ENCODE measurements at regions not wholly inside any gene's neighbourhood (a gene's known extent, or its start where the extent isn't known, plus 50 kb on each side); places are given as distances from the start of the nearest gene placed in this dataset.

DNA sequence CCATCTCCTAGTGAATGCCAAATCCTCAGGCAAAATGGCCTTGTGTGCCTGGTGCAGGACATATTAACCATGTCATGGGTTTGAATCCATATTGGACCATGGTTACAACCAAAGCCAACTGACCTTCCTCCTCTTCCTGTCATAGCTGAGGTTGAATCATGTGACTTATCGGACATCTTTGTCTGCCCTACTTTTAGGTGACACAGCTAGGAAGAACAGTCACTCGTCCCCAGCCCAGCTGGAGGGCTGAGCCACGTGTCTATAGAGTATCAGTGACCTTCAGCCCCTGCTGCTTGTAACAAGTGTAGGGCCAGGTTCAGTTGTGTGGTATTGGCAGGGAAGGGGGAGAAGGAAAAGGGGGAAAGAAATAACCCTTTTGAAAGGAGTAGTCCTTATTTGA, 225.2 kb downstream of the KTN1 start:
- no peaks in the 10 kb centered on the region for H3K9me1 ChIP-seq (ENCODE audit: insufficient read depth, low read length)
- no peak overlapping the region for H2AK9ac ChIP-seq (replicated peaks; ENCODE audit: low read depth, low read length, poor library complexity)
- no peak for DNase-seq
- no peak overlapping the region for H3K4me3 ChIP-seq (ENCODE audit: insufficient read depth, low read depth, low read length)
- no peak overlapping the region for H3K9ac ChIP-seq (ENCODE audit: low read depth, low read length)
- dilution Hi-C loops (cut with HindIII; ENCODE audit: low sequenced_read_pairs, unreplicated experiment) (no loop called here), in situ Hi-C loops (cut with MboI; ENCODE audit: low sequenced_read_pairs) (no loop called here), intact Hi-C loops (cut with micrococcal nuclease) (no loop called here)
- H2AK5ac ChIP-seq (ENCODE audit: low read depth, low read length): no peak overlapping the region
- no peaks in the 10 kb centered on the region for H3K36me3 ChIP-seq (ENCODE audit: control insufficient read depth, insufficient read depth, low read length)
- no peak overlapping the region for H3K18ac ChIP-seq (ENCODE audit: low read depth, low read length)
- no peak overlapping the region for H4K8ac ChIP-seq (ENCODE audit: low read depth in 2 of 2, low read length in 2 of 2)
- no peak overlapping the region for H3K56ac ChIP-seq (ENCODE audit: extremely low read depth, insufficient read depth, low read length)
- H3K27ac ChIP-seq (ENCODE audit: insufficient read depth, low read length): no peak overlapping the region
- H2BK120ac ChIP-seq (ENCODE audit: low read depth, low read length): no peak overlapping the region
- 0 out of 2 replicates have a peak, but pooled peaks cover 2% of the 10 kb centered on the region for H3K9me3 ChIP-seq (ENCODE audit: control insufficient read depth, insufficient read depth, low read length)
- H2BK15ac ChIP-seq (ENCODE audit: low read depth, low read length): no peak overlapping the region
- CTCF ChIA-PET: no interaction called here
- H3K4ac ChIP-seq (ENCODE audit: low read depth, low read length): no peak overlapping the region
- H3K4me1 ChIP-seq (ENCODE audit: control insufficient read depth, insufficient read depth, low read length): no peaks in the 10 kb centered on the region; the same call in 1 of the 2 replicates
- WGBS, 2 experiments (ENCODE audit: extremely low coverage in 2 of 2, insufficient read length in 1 of 2): 57% methylated on average over 3 of the region's 3 CpGs; no CpG with 5 or more reads in 1 of the 2 experiments
- no peak overlapping the region for H3K4me2 ChIP-seq (ENCODE audit: low read depth, low read length)
- ATAC-seq (ENCODE audit: low read depth): no peak
- H2AFZ ChIP-seq (replicated peaks; ENCODE audit: low read length, poor library complexity): no peak overlapping the region
- POLR2A ChIA-PET (ENCODE audit: unreplicated experiment): no interaction called here
- no peak overlapping the region for H2BK20ac ChIP-seq (ENCODE audit: low read depth, low read length)
- no peak overlapping the region for H3K14ac ChIP-seq (replicated peaks; ENCODE audit: low read depth, low read length)
- H3K79me1 ChIP-seq (ENCODE audit: low read depth in 1 of 2, low read length in 2 of 2): no peaks in the 10 kb centered on the region
- H4K91ac ChIP-seq (ENCODE audit: insufficient read depth, low read depth, low read length): no peak overlapping the region
- no peak overlapping the region for H4K5ac ChIP-seq (ENCODE audit: low read depth, low read length)
- H3K27me3 ChIP-seq (ENCODE audit: control insufficient read depth, insufficient read depth, low read length): no peaks in the 10 kb centered on the region
- H4K20me1 ChIP-seq (ENCODE audit: insufficient read depth, low read length): no peaks in the 10 kb centered on the region
- H3K23ac ChIP-seq (ENCODE audit: low read depth, low read length): no peak overlapping the region
- H2BK5ac ChIP-seq (ENCODE audit: low read depth, low read length, poor library complexity, severe bottlenecking): no peak overlapping the region
- TF ChIP-seq BHLHE40 (IDR thresholded peaks at IDR 0.05; ENCODE audit: low read depth, low read length) (no peak), NFE2L2 (IDR thresholded peaks at IDR 0.05; ENCODE audit: low read depth, low read length) (no peak), CHD1 (IDR thresholded peaks at IDR 0.05; ENCODE audit: low read depth, low read length) (no peak), CEBPB (IDR thresholded peaks at IDR 0.05; ENCODE audit: low read depth, low read length) (no peak), RAD21 (IDR thresholded peaks at IDR 0.05; ENCODE audit: low read length) (no peak), MXI1 (IDR thresholded peaks at IDR 0.05; ENCODE audit: borderline replicate concordance, low read depth, low read length) (no peak), MAZ (IDR thresholded peaks at IDR 0.05; ENCODE audit: borderline replicate concordance, low read depth, low read length) (no peak), RFX5 (IDR thresholded peaks at IDR 0.05; ENCODE audit: low read depth, low read length) (no peak), RCOR1 (IDR thresholded peaks at IDR 0.05; ENCODE audit: insufficient replicate concordance, low read length) (no peak), SMC3 (IDR thresholded peaks at IDR 0.05; ENCODE audit: low read depth, low read length) (no peak), MAFK (IDR thresholded peaks at IDR 0.05; ENCODE audit: low read depth, low read length) (no peak), POLR2A (IDR thresholded peaks at IDR 0.05; ENCODE audit: low read depth, low read length) (no peak)
- TF ChIP-seq, protein P1, sequence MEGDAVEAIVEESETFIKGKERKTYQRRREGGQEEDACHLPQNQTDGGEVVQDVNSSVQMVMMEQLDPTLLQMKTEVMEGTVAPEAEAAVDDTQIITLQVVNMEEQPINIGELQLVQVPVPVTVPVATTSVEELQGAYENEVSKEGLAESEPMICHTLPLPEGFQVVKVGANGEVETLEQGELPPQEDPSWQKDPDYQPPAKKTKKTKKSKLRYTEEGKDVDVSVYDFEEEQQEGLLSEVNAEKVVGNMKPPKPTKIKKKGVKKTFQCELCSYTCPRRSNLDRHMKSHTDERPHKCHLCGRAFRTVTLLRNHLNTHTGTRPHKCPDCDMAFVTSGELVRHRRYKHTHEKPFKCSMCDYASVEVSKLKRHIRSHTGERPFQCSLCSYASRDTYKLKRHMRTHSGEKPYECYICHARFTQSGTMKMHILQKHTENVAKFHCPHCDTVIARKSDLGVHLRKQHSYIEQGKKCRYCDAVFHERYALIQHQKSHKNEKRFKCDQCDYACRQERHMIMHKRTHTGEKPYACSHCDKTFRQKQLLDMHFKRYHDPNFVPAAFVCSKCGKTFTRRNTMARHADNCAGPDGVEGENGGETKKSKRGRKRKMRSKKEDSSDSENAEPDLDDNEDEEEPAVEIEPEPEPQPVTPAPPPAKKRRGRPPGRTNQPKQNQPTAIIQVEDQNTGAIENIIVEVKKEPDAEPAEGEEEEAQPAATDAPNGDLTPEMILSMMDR (conservative IDR thresholded peaks at IDR 0.05; ENCODE audit: low read depth, low read length): no peak
- TF ChIP-seq, protein P2, sequence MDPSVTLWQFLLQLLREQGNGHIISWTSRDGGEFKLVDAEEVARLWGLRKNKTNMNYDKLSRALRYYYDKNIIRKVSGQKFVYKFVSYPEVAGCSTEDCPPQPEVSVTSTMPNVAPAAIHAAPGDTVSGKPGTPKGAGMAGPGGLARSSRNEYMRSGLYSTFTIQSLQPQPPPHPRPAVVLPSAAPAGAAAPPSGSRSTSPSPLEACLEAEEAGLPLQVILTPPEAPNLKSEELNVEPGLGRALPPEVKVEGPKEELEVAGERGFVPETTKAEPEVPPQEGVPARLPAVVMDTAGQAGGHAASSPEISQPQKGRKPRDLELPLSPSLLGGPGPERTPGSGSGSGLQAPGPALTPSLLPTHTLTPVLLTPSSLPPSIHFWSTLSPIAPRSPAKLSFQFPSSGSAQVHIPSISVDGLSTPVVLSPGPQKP (IDR thresholded peaks at IDR 0.05; ENCODE audit: borderline replicate concordance, low read depth, low read length): no peak
- BruUV-seq (replicated peaks): no TSS peak
